ENCODE measurements at regions not wholly inside any gene's neighbourhood (a gene's known extent, or its start where the extent isn't known, plus 50 kb on each side); places are given as distances from the start of the nearest gene placed in this dataset.

GRCh38 chr2:65878011-65878340 is 445.6 kb upstream of the SPRED2 start:
- H3K27ac Mint-ChIP-seq: no peak overlapping the region
- H3K27me3 Mint-ChIP-seq (ENCODE audit: low read depth): no peaks in the 10 kb centered on the region
- no peaks in the 10 kb centered on the region for H3K9me3 Mint-ChIP-seq
- H3K4me1 Mint-ChIP-seq (ENCODE audit: low read depth): no peaks in the 10 kb centered on the region
- H3K4me3 Mint-ChIP-seq: no peak overlapping the region
- H3K36me3 Mint-ChIP-seq (ENCODE audit: low read depth): no peaks in the 10 kb centered on the region

GRCh38 chr2:65877331-65878010 is 445.1 kb upstream of the SPRED2 start:
- Mint-ChIP-seq H3K4me1 (ENCODE audit: low read depth) (no peaks in the 10 kb centered on the region), H3K27ac (no peak overlapping the region), H3K4me3 (no peak overlapping the region), H3K9me3 (no peaks in the 10 kb centered on the region), H3K27me3 (ENCODE audit: low read depth) (no peaks in the 10 kb centered on the region), H3K36me3 (ENCODE audit: low read depth) (no peaks in the 10 kb centered on the region)

GRCh38 chr2:65876114-65876513 is 443.7 kb upstream of the SPRED2 start:
- Mint-ChIP-seq H3K36me3 (ENCODE audit: low read depth) (no peaks in the 10 kb centered on the region), H3K27ac (no peak overlapping the region), H3K4me3 (no peak overlapping the region), H3K27me3 (ENCODE audit: low read depth) (no peaks in the 10 kb centered on the region), H3K9me3 (no peaks in the 10 kb centered on the region), H3K4me1 (ENCODE audit: low read depth) (no peaks in the 10 kb centered on the region)

- Mint-ChIP-seq H3K4me3 (no peak overlapping the region), H3K27ac (no peak overlapping the region), H3K36me3 (ENCODE audit: low read depth) (no peaks in the 10 kb centered on the region), H3K9me3 (no peaks in the 10 kb centered on the region), H3K4me1 (ENCODE audit: low read depth) (no peaks in the 10 kb centered on the region), H3K27me3 (ENCODE audit: low read depth) (no peaks in the 10 kb centered on the region)
Measured at GRCh38 chr2:65870826-65871225, 438.4 kb upstream of the SPRED2 start.

- H3K27ac Mint-ChIP-seq: no peak overlapping the region
- H3K4me1 Mint-ChIP-seq (ENCODE audit: low read depth): no peaks in the 10 kb centered on the region
- H3K9me3 Mint-ChIP-seq: no peaks in the 10 kb centered on the region
- H3K36me3 Mint-ChIP-seq (ENCODE audit: low read depth): no peaks in the 10 kb centered on the region
- H3K4me3 Mint-ChIP-seq: no peak overlapping the region
- H3K27me3 Mint-ChIP-seq (ENCODE audit: low read depth): no peaks in the 10 kb centered on the region
Measured at GRCh38 chr2:65869296-65869695, 436.9 kb upstream of the SPRED2 start.

GRCh38 chr2:65868177-65868576 is 435.8 kb upstream of the SPRED2 start:
- Mint-ChIP-seq H3K36me3 (ENCODE audit: low read depth) (no peaks in the 10 kb centered on the region), H3K9me3 (no peaks in the 10 kb centered on the region), H3K4me3 (no peak overlapping the region), H3K4me1 (ENCODE audit: low read depth) (no peaks in the 10 kb centered on the region), H3K27ac (no peak overlapping the region), H3K27me3 (ENCODE audit: low read depth) (no peaks in the 10 kb centered on the region)

- Mint-ChIP-seq H3K27me3 (ENCODE audit: low read depth) (no peaks in the 10 kb centered on the region), H3K36me3 (ENCODE audit: low read depth) (no peaks in the 10 kb centered on the region), H3K4me1 (ENCODE audit: low read depth) (no peaks in the 10 kb centered on the region), H3K9me3 (no peaks in the 10 kb centered on the region), H3K27ac (no peak overlapping the region), H3K4me3 (no peak overlapping the region)
Measured at GRCh38 chr2:65867446-65867845, 435.0 kb upstream of the SPRED2 start.

GRCh38 chr2:65866148-65866547 is 433.7 kb upstream of the SPRED2 start:
- Mint-ChIP-seq H3K9me3 (no peaks in the 10 kb centered on the region), H3K27me3 (ENCODE audit: low read depth) (no peaks in the 10 kb centered on the region)

GRCh38 chr2:65864619-65865018 is 432.2 kb upstream of the SPRED2 start:
- Mint-ChIP-seq H3K36me3 (ENCODE audit: low read depth) (no peaks in the 10 kb centered on the region), H3K27ac (no peak overlapping the region), H3K4me1 (ENCODE audit: low read depth) (no peaks in the 10 kb centered on the region), H3K4me3 (no peak overlapping the region), H3K9me3 (no peaks in the 10 kb centered on the region), H3K27me3 (ENCODE audit: low read depth) (no peaks in the 10 kb centered on the region)

More at GRCh38 chr2:65866148-65866547, 433.7 kb upstream of the SPRED2 start:
- Mint-ChIP-seq H3K4me3 (no peak overlapping the region), H3K4me1 (ENCODE audit: low read depth) (no peaks in the 10 kb centered on the region), H3K27ac (no peak overlapping the region), H3K36me3 (ENCODE audit: low read depth) (no peaks in the 10 kb centered on the region)

- Mint-ChIP-seq H3K4me1 (ENCODE audit: low read depth) (no peaks in the 10 kb centered on the region), H3K36me3 (ENCODE audit: low read depth) (no peaks in the 10 kb centered on the region), H3K4me3 (no peak overlapping the region), H3K27ac (no peak overlapping the region), H3K9me3 (no peaks in the 10 kb centered on the region), H3K27me3 (ENCODE audit: low read depth) (no peaks in the 10 kb centered on the region)
Measured at GRCh38 chr2:65863713-65864112, 431.3 kb upstream of the SPRED2 start.

- H3K27me3 Mint-ChIP-seq (ENCODE audit: low read depth): no peaks in the 10 kb centered on the region
- no peak overlapping the region for H3K4me3 Mint-ChIP-seq
- H3K36me3 Mint-ChIP-seq (ENCODE audit: low read depth): no peaks in the 10 kb centered on the region
- H3K9me3 Mint-ChIP-seq: no peaks in the 10 kb centered on the region
- H3K4me1 Mint-ChIP-seq (ENCODE audit: low read depth): no peaks in the 10 kb centered on the region
- no peak overlapping the region for H3K27ac Mint-ChIP-seq
Measured at GRCh38 chr2:65856928-65857327, 424.5 kb upstream of the SPRED2 start.

GRCh38 chr2:65856423-65856822 is 424.0 kb upstream of the SPRED2 start:
- Mint-ChIP-seq H3K4me3 (no peak overlapping the region), H3K4me1 (ENCODE audit: low read depth) (no peaks in the 10 kb centered on the region), H3K9me3 (no peaks in the 10 kb centered on the region), H3K27ac (no peak overlapping the region), H3K36me3 (ENCODE audit: low read depth) (no peaks in the 10 kb centered on the region), H3K27me3 (ENCODE audit: low read depth) (no peaks in the 10 kb centered on the region)

- Mint-ChIP-seq H3K4me3 (no peak overlapping the region), H3K27ac (no peak overlapping the region), H3K27me3 (ENCODE audit: low read depth) (no peaks in the 10 kb centered on the region), H3K9me3 (no peaks in the 10 kb centered on the region), H3K36me3 (ENCODE audit: low read depth) (no peaks in the 10 kb centered on the region), H3K4me1 (ENCODE audit: low read depth) (no peaks in the 10 kb centered on the region)
Measured at GRCh38 chr2:65850695-65851094, 418.3 kb upstream of the SPRED2 start.

- Mint-ChIP-seq H3K27me3 (ENCODE audit: low read depth) (no peaks in the 10 kb centered on the region), H3K27ac (no peak overlapping the region), H3K4me3 (no peak overlapping the region), H3K4me1 (ENCODE audit: low read depth) (no peaks in the 10 kb centered on the region), H3K36me3 (ENCODE audit: low read depth) (no peaks in the 10 kb centered on the region), H3K9me3 (no peaks in the 10 kb centered on the region)
Measured at GRCh38 chr2:65846989-65847678, 414.7 kb upstream of the SPRED2 start.

- Mint-ChIP-seq H3K4me3 (no peak overlapping the region), H3K9me3 (peaks cover 3% of the 10 kb centered on the region), H3K27ac (no peak overlapping the region), H3K27me3 (ENCODE audit: low read depth) (no peaks in the 10 kb centered on the region), H3K36me3 (ENCODE audit: low read depth) (no peaks in the 10 kb centered on the region), H3K4me1 (ENCODE audit: low read depth) (no peaks in the 10 kb centered on the region)
Measured at GRCh38 chr2:65845442-65846182, 413.2 kb upstream of the SPRED2 start.
